OCI-LY3 (cell line): ENCODE measurements at regions not wholly inside any gene's neighbourhood (a gene's known extent, or its start where the extent isn't known, plus 50 kb on each side); places are given as distances from the start of the nearest gene placed in this dataset.

Experiments used
- CTCF ChIP-seq: fragments of 200-600, 300-600 bp; sonication (generic); IDR thresholded peaks from 2 replicates; pipeline ENCODE4 v1.5.1; 2014; ENCODE audit warnings: antibody characterized with exemption, low read length, low read depth
- EZH2phosphoT487 ChIP-seq: fragments of 200-600 bp; shearing (Covaris generic); IDR thresholded peaks from 2 replicates; pipeline ENCODE4 v1.6.1; 2018; ENCODE audit warnings: antibody characterized with exemption, mixed run types, low read depth

DNA sequence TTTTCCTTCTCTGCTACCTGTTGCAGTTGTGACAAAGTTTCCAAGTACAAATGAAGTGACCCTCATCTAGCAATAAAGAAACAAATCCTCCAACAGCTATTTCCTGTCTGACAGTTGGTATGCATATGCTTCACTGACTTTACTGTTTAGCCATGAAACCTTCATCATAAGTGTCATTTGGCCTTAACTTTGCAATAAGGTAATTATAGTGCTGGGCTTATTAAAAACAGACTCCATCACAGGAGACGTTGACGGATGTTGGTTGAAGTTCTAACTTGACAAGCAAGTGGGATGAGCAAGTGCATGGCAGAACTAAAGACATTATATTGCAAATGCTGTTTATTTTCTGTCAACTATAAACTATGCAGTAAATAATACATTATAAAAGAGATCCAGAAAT, 425.2 kb downstream of the RPS29 start:
- TF ChIP-seq CTCF (no peak), EZH2phosphoT487 (no peak)
